NCI-H2227 (cell line): ENCODE measurements at regions not wholly inside any gene's neighbourhood (a gene's known extent, or its start where the extent isn't known, plus 50 kb on each side); places are given as distances from the start of the nearest gene placed in this dataset.
A peak's percentile ranks its signal among the peaks of the same experiment; 100 is the strongest.
"Not testable (repeated sequence)": the region's sequence is repeated elsewhere in the genome, so short reads cannot be mapped to it uniquely, and the experiment has no call there.

Experiments
- DNase-seq: peaks from one replicate; lab custom pipeline; 2025; ENCODE audit not compliant: unreplicated experiment; lab: John Stamatoyannopoulos, UW

- DNase-seq = no peak
These were observed 101.7 kb downstream of the ADAMTS15 start for GRCh38 chr11:130550150-130550549.

- DNase-seq = no peak
These were observed 102.5 kb downstream of the ADAMTS15 start for GRCh38 chr11:130550984-130551383.

- no peak for DNase-seq
These were observed 102.9 kb downstream of the ADAMTS15 start for GRCh38 chr11:130551388-130551787.

- DNase-seq = no peak
These were observed 104.9 kb downstream of the ADAMTS15 start for GRCh38 chr11:130553306-130553705.

- no peak for DNase-seq
These were observed 106.0 kb downstream of the ADAMTS15 start for GRCh38 chr11:130554241-130555055.

- DNase-seq = no peak
These were observed 106.9 kb downstream of the ADAMTS15 start for GRCh38 chr11:130555251-130555841.

GRCh38 chr11:130560000-130560780 is 111.7 kb downstream of the ADAMTS15 start:
- DNase-seq = no peak

- DNase-seq = no peak
These were observed 112.3 kb downstream of the ADAMTS15 start for GRCh38 chr11:130560781-130561109.

- no peak for DNase-seq
These were observed 113.0 kb downstream of the ADAMTS15 start for GRCh38 chr11:130561441-130561881.

- no peak for DNase-seq
These were observed 114.1 kb downstream of the ADAMTS15 start for GRCh38 chr11:130562549-130562948.

- not testable (repeated sequence) for DNase-seq
These were observed 117.9 kb downstream of the ADAMTS15 start for GRCh38 chr11:130566360-130566759.

GRCh38 chr11:130571519-130571918 is 123.1 kb downstream of the ADAMTS15 start:
- DNase-seq = no peak

- DNase-seq = no peak
These were observed 123.6 kb downstream of the ADAMTS15 start for GRCh38 chr11:130571947-130572584.

- DNase-seq = no peak
These were observed 125.3 kb downstream of the ADAMTS15 start for GRCh38 chr11:130573767-130574166.

GRCh38 chr11:130574740-130575139 is 126.3 kb downstream of the ADAMTS15 start:
- no peak for DNase-seq

- no peak for DNase-seq
These were observed 127.7 kb downstream of the ADAMTS15 start for GRCh38 chr11:130576146-130576545.

GRCh38 chr11:130578738-130579368 is 130.4 kb downstream of the ADAMTS15 start:
- DNase-seq = no peak

GRCh38 chr11:130580372-130580771 is 131.9 kb downstream of the ADAMTS15 start:
- DNase-seq = peak; percentile 25

- no peak for DNase-seq
These were observed 132.5 kb downstream of the ADAMTS15 start for GRCh38 chr11:130580891-130581492.

GRCh38 chr11:130581646-130582045 is 133.2 kb downstream of the ADAMTS15 start:
- DNase-seq = no peak
